ENCODE measurements at regions not wholly inside any gene's neighbourhood (a gene's known extent, or its start where the extent isn't known, plus 50 kb on each side); places are given as distances from the start of the nearest gene placed in this dataset.

GRCh38 chr6:27558028-27558724 is 85.3 kb upstream of the ZNF184 start:
- Histone ChIP-seq H2AFZ (ENCODE audit: low read length) (peak overlapping the region; percentile 42), H3K4me2 (ENCODE audit: low read depth, low read length) (peak overlapping the region; percentile 68), H3K4me1 (ENCODE audit: insufficient read depth, low read length) (peaks cover 35% of the 10 kb centered on the region), H3K27me3 (ENCODE audit: control insufficient read depth in 1 of 2, insufficient read depth in 2 of 2, low read length in 2 of 2) (peaks cover 0 to 45% of the 10 kb centered on the region in 2 experiments; a peak in 2 of 5 replicates), H3K9me3 (ENCODE audit: low read length) (no peaks in the 10 kb centered on the region), H3K4me3 (replicated peaks in 1 of 3; ENCODE audit: insufficient read depth in 1 of 3, low read depth in 2 of 3, low read length in 3 of 3) (peak overlapping the region in 2 of 3 experiments; percentile 40 to 50; a peak in 5 of 6 replicates), H3K9ac (ENCODE audit: insufficient read depth, low read depth, low read length) (no peak overlapping the region), H4K20me1 (ENCODE audit: insufficient read depth, low read length) (no peaks in the 10 kb centered on the region), H3K79me2 (ENCODE audit: insufficient read depth, low read length) (no peaks in the 10 kb centered on the region), H3K27ac (ENCODE audit: extremely low read length, insufficient read depth, low read length) (no peak overlapping the region), H3K36me3 (replicated peaks in 1 of 2; ENCODE audit: control insufficient read depth in 1 of 2, insufficient read depth in 2 of 2, low read length in 2 of 2) (no peaks in the 10 kb centered on the region)
- no peak for ATAC-seq
- BruUV-seq (replicated peaks) = no TSS peak
- TF ChIP-seq ZMYM3 (CRISPR knock-in tag; IDR thresholded peaks at IDR 0.05) = 0 out of 2 replicates have a peak, but pooled peaks have one; percentile 20
- TF ChIP-seq HOXA5 (CRISPR knock-in tag; IDR thresholded peaks at IDR 0.05) = no peak
- TF ChIP-seq SCMH1 (CRISPR knock-in tag; IDR thresholded peaks at IDR 0.05; ENCODE audit: borderline replicate concordance) = peak; percentile 56; the same call in 1 of the 2 replicates
- ChIA-PET POLR2A (no interaction called here), CTCF (ENCODE audit: low intra/inter-chr PET ratio, low total read pairs) (no interaction called here)
- no peak for DNase-seq (ENCODE audit: low spot score)
- FAIRE-seq = no peak
- WGBS (ENCODE audit: low lambda C conversion rate) = 20% methylated on average over 31 of the region's 31 CpGs
- in situ Hi-C loops (cut with HindIII; ENCODE audit: extremely low pct_ligation_motif_present, low pct_unique_long_range_greater_than_20kb) (no loop called here), intact Hi-C loops (cut with micrococcal nuclease; ENCODE audit: unreplicated experiment) (no loop called here)

- BruUV-seq (replicated peaks) = no TSS peak
- ATAC-seq (no peak), FAIRE-seq (no peak)
Observed at GRCh38 chr6:27556406-27556805, 83.5 kb upstream of the ZNF184 start.

More at GRCh38 chr6:27556406-27556805, 83.5 kb upstream of the ZNF184 start:
- H3K36me3 ChIP-seq (replicated peaks in 1 of 2; ENCODE audit: control insufficient read depth in 1 of 2, insufficient read depth in 2 of 2, low read length in 2 of 2) = no peaks in the 10 kb centered on the region
- ChIA-PET CTCF (ENCODE audit: low intra/inter-chr PET ratio, low total read pairs) (no interaction called here), POLR2A (interaction anchor here (0.6 kb wide), 1 partner anchor 90 kb away, joined by 3 read pairs; no protein-coding TSS in a partner anchor)
- intact Hi-C loops (cut with micrococcal nuclease; ENCODE audit: unreplicated experiment) (no loop called here), in situ Hi-C loops (cut with HindIII; ENCODE audit: extremely low pct_ligation_motif_present, low pct_unique_long_range_greater_than_20kb) (no loop called here)
- no peaks in the 10 kb centered on the region for H3K79me2 ChIP-seq (ENCODE audit: insufficient read depth, low read length)
- DNase-seq (ENCODE audit: low spot score) = no peak
- no peaks in the 10 kb centered on the region for H3K9me3 ChIP-seq (ENCODE audit: low read length)
- H3K9ac ChIP-seq (ENCODE audit: insufficient read depth, low read depth, low read length) = no peak overlapping the region
- H3K4me2 ChIP-seq (ENCODE audit: low read depth, low read length) = no peak overlapping the region
- H3K4me1 ChIP-seq (ENCODE audit: insufficient read depth, low read length) = peaks cover 50% of the 10 kb centered on the region
- H3K27ac ChIP-seq (ENCODE audit: extremely low read length, insufficient read depth, low read length) = no peak overlapping the region
- TF ChIP-seq ESRRA (CRISPR knock-in tag; IDR thresholded peaks at IDR 0.05; ENCODE audit: low read depth) (no peak), GZF1 (CRISPR knock-in tag; IDR thresholded peaks at IDR 0.05) (no peak), TCF12 (IDR thresholded peaks at IDR 0.05) (no peak), TCF12 (CRISPR knock-in tag; IDR thresholded peaks at IDR 0.05) (no peak), ZBTB1 (CRISPR knock-in tag; IDR thresholded peaks at IDR 0.05; ENCODE audit: borderline replicate concordance) (no peak), KDM3A (CRISPR knock-in tag; IDR thresholded peaks at IDR 0.05; ENCODE audit: low read depth) (no peak), ZNF710 (CRISPR knock-in tag; IDR thresholded peaks at IDR 0.05; ENCODE audit: borderline replicate concordance) (no peak), NCOA2 (CRISPR knock-in tag; IDR thresholded peaks at IDR 0.05) (no peak), ZFAT (CRISPR knock-in tag; conservative IDR thresholded peaks at IDR 0.05) (no peak), GATA4 (IDR thresholded peaks at IDR 0.05; ENCODE audit: borderline replicate concordance, low read depth) (no peak), RBFOX2 (IDR thresholded peaks at IDR 0.05; ENCODE audit: low read depth, low read length) (no peak), TFDP2 (CRISPR knock-in tag; IDR thresholded peaks at IDR 0.05) (no peak)
- WGBS (ENCODE audit: low lambda C conversion rate) = 38% methylated on average over 4 of the region's 4 CpGs
- H3K4me3 ChIP-seq (replicated peaks in 1 of 3; ENCODE audit: insufficient read depth in 1 of 3, low read depth in 2 of 3, low read length in 3 of 3) = no peak overlapping the region
- no peaks in the 10 kb centered on the region for H4K20me1 ChIP-seq (ENCODE audit: insufficient read depth, low read length)
- peaks cover 0 to 43% of the 10 kb centered on the region in 2 experiments; a peak in 2 of 5 replicates for H3K27me3 ChIP-seq (ENCODE audit: control insufficient read depth in 1 of 2, insufficient read depth in 2 of 2, low read length in 2 of 2)
- H2AFZ ChIP-seq (ENCODE audit: low read length) = no peak overlapping the region

Measured in HepG2 (cell line).